SK-N-SH (cell line): ENCODE measurements at regions not wholly inside any gene's neighbourhood (a gene's known extent, or its start where the extent isn't known, plus 50 kb on each side); places are given as distances from the start of the nearest gene placed in this dataset.

Source experiments
- CTCF ChIA-PET: fragments of 300-600, 350-600 bp; formaldehyde crosslinking; extraction: SDS; loops from one replicate; lab custom pipeline; 2021; lab: Yijun Ruan, JAX
- POLR2A ChIA-PET: fragments of 350-600 bp; sonication (Branson Sonifier 250); formaldehyde crosslinking; extraction: SDS; loops from one replicate; lab custom pipeline; 2020; ENCODE audit warnings: antibody characterized with exemption, inconsistent platforms; lab: Yijun Ruan, JAX
- DNase-seq: peaks from one replicate; pipeline ENCODE4 v3.0.0; 2012
- H2AFZ ChIP-seq: fragments of 200-600 bp; sonication (generic); 2 replicates; pipeline ENCODE4 v1.8.1; 2016; ENCODE audit warnings: antibody characterized with exemption, mild to moderate bottlenecking, low read depth
- H3F3A ChIP-seq: fragments of 200-600 bp; sonication (generic); replicated peaks from 2 replicates; pipeline ENCODE3; 2016; ENCODE audit warnings: antibody characterized with exemption, mild to moderate bottlenecking; ENCODE audit not compliant: insufficient read depth
- H3K27ac ChIP-seq, 2 experiments: fragments of 200-500 bp in 1 of 2; fragments of 200-600 bp in 1 of 2; sonication (Bioruptor generic) in 1 of 2; sonication (generic), shearing (Covaris generic) in 1 of 2; 2 replicates each; pipeline versions ENCODE4 v1.5.1 to v1.6.1; 2014 to 2016; ENCODE audit warnings: low read depth in 2 of 2, inconsistent platforms in 1 of 2, low read length in 1 of 2, mild to moderate bottlenecking in 1 of 2, mixed read lengths in 1 of 2
- H3K27me3 ChIP-seq: fragments of 200-600 bp; sonication (generic), shearing (Covaris generic); 2 replicates; pipeline ENCODE4 v1.6.1; 2016; ENCODE audit warnings: mixed run types; ENCODE audit not compliant: insufficient read depth
- H3K36me3 ChIP-seq, 2 experiments: fragments of 200-500 bp in 1 of 2; fragments of 200-600 bp in 1 of 2; sonication (Bioruptor generic) in 1 of 2; sonication (generic) in 1 of 2; replicated peaks in 1 of 2; 2 replicates each; pipeline versions ENCODE3 to v1.5.1; 2014 to 2016; ENCODE audit warnings: low read length in 1 of 2, mild to moderate bottlenecking in 1 of 2; ENCODE audit not compliant: insufficient read depth in 2 of 2, control insufficient read depth in 1 of 2
- H3K4me1 ChIP-seq, 2 experiments: fragments of 200-500 bp in 1 of 2; fragments of 200-600 bp in 1 of 2; sonication (Bioruptor generic) in 1 of 2; sonication (generic), shearing (Covaris generic) in 1 of 2; 2 replicates each; pipeline versions ENCODE4 v1.5.1 to v1.6.1; 2014 to 2016; ENCODE audit warnings: low read depth in 1 of 2, low read length in 1 of 2, mixed run types in 1 of 2; ENCODE audit not compliant: insufficient read depth in 2 of 2, control insufficient read depth in 1 of 2
- H3K4me2 ChIP-seq: fragments of 200-600 bp; sonication (generic), shearing (Covaris generic); 2 replicates; pipeline ENCODE4 v1.6.1; 2017; ENCODE audit warnings: mixed run types
- H3K4me3 ChIP-seq, 2 experiments: fragments of 200-500 bp in 1 of 2; fragments of 200-600 bp in 1 of 2; sonication (Bioruptor generic) in 1 of 2; sonication (generic), shearing (Covaris generic) in 1 of 2; 2 replicates each; pipeline versions ENCODE4 v1.5.1 to v1.8.1; 2014 to 2016; ENCODE audit warnings: low read depth in 2 of 2, inconsistent platforms in 1 of 2, low read length in 1 of 2, mild to moderate bottlenecking in 1 of 2, mixed read lengths in 1 of 2, moderate library complexity in 1 of 2
- H3K79me2 ChIP-seq: fragments of 200-600 bp; sonication (generic); 2 replicates; pipeline ENCODE4 v1.8.1; 2017; ENCODE audit warnings: mild to moderate bottlenecking; ENCODE audit not compliant: insufficient read depth
- H3K9ac ChIP-seq: fragments of 200-600 bp; sonication (generic); 2 replicates; pipeline ENCODE4 v1.6.1; 2017; ENCODE audit warnings: mixed run types
- H3K9me2 ChIP-seq: fragments of 200-600 bp; sonication (generic); 2 replicates; pipeline ENCODE4 v1.6.1; 2017; ENCODE audit warnings: mixed run types
- H3K9me3 ChIP-seq: fragments of 200-600 bp; sonication (generic); 2 replicates; pipeline ENCODE4 v1.6.1; 2017; ENCODE audit warnings: mixed run types, mild to moderate bottlenecking, moderate library complexity
- H4K20me1 ChIP-seq: fragments of 200-600 bp; sonication (generic); 2 replicates; pipeline ENCODE4 v1.6.1; 2017; ENCODE audit warnings: mild to moderate bottlenecking, mixed run types; ENCODE audit not compliant: insufficient read depth
- EP300 ChIP-seq, 2 experiments: IDR thresholded peaks; 2 replicates each; pipeline versions ENCODE4 v1.4.0 to v1.6.1; 2012; ENCODE audit warnings: borderline replicate concordance in 1 of 2, low read depth in 1 of 2, low read length in 1 of 2
- MEF2A ChIP-seq: IDR thresholded peaks from 2 replicates; pipeline ENCODE4 v1.4.0; 2012; ENCODE audit warnings: low read depth, borderline replicate concordance
- NRF1 ChIP-seq: IDR thresholded peaks from 2 replicates; pipeline ENCODE4 v1.6.1; 2012; ENCODE audit warnings: low read depth, mild to moderate bottlenecking, low read length
- PBX3 ChIP-seq: IDR thresholded peaks from 2 replicates; pipeline ENCODE4; 2012
- SIN3A ChIP-seq: IDR thresholded peaks from 2 replicates; pipeline ENCODE4 v1.6.1; 2012; ENCODE audit warnings: low read depth, mild to moderate bottlenecking, low read length, moderate library complexity, borderline replicate concordance
- USF1 ChIP-seq: IDR thresholded peaks from 2 replicates; pipeline ENCODE4 v1.4.0; 2012; ENCODE audit warnings: low read depth, borderline replicate concordance
- YY1 ChIP-seq: IDR thresholded peaks from 2 replicates; pipeline ENCODE4 v1.4.0; 2012; ENCODE audit warnings: low read depth, mild to moderate bottlenecking
- WGBS: methylation state at CpG from one replicate; pipeline ENCODE4 v1.1.6; 2017; ENCODE audit warnings: low lambda C conversion rate; 5-methylcytosine and 5-hydroxymethylcytosine counted together
- TF ChIP-seq, protein P1 (sequence below): IDR thresholded peaks from 2 replicates; pipeline ENCODE4 v1.6.1; 2012; ENCODE audit warnings: mild to moderate bottlenecking, low read depth, low read length, moderate library complexity
- TF ChIP-seq, protein P2 (sequence below): fragments of 150-350 bp; IDR thresholded peaks from 2 replicates; pipeline ENCODE4 v1.6.1; 2017; ENCODE audit warnings: antibody characterized with exemption, low read length, low read depth, borderline replicate concordance

DNA sequence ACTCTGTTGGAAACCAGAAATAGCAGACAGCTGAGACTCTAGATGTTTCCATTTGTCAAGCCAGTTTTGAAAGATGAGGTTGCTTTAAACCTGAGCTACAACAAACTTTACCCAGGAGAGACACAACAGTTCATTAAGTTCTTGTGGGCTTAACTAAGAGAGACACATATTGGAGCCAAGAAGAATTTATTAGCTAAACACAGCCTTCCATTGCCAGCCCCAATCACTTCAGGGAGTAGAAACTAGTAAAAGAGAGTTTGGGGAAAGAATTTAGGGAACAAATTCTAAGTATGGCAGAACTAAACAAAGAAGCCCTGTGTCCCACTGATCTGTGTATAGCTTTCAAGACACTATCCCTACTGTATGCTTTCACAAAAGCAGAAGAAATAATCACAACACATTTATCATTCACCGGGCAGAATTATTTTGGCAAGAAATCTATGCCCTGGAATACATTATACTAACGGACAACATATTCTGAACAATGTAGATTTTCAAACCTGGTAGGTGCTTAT is 87.3 kb upstream of the KAZN start (continued):
- TF ChIP-seq, protein P1, sequence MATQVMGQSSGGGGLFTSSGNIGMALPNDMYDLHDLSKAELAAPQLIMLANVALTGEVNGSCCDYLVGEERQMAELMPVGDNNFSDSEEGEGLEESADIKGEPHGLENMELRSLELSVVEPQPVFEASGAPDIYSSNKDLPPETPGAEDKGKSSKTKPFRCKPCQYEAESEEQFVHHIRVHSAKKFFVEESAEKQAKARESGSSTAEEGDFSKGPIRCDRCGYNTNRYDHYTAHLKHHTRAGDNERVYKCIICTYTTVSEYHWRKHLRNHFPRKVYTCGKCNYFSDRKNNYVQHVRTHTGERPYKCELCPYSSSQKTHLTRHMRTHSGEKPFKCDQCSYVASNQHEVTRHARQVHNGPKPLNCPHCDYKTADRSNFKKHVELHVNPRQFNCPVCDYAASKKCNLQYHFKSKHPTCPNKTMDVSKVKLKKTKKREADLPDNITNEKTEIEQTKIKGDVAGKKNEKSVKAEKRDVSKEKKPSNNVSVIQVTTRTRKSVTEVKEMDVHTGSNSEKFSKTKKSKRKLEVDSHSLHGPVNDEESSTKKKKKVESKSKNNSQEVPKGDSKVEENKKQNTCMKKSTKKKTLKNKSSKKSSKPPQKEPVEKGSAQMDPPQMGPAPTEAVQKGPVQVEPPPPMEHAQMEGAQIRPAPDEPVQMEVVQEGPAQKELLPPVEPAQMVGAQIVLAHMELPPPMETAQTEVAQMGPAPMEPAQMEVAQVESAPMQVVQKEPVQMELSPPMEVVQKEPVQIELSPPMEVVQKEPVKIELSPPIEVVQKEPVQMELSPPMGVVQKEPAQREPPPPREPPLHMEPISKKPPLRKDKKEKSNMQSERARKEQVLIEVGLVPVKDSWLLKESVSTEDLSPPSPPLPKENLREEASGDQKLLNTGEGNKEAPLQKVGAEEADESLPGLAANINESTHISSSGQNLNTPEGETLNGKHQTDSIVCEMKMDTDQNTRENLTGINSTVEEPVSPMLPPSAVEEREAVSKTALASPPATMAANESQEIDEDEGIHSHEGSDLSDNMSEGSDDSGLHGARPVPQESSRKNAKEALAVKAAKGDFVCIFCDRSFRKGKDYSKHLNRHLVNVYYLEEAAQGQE: no peak
- no peak for TF ChIP-seq PBX3
- TF ChIP-seq, protein P2, sequence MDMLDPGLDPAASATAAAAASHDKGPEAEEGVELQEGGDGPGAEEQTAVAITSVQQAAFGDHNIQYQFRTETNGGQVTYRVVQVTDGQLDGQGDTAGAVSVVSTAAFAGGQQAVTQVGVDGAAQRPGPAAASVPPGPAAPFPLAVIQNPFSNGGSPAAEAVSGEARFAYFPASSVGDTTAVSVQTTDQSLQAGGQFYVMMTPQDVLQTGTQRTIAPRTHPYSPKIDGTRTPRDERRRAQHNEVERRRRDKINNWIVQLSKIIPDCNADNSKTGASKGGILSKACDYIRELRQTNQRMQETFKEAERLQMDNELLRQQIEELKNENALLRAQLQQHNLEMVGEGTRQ: no peak

GRCh38 chr1:14511796-14512585 is 86.5 kb upstream of the KAZN start:
- no peaks in the 10 kb centered on the region for H4K20me1 ChIP-seq
- H3K9me2 ChIP-seq: no peaks in the 10 kb centered on the region
- no peaks in the 10 kb centered on the region for H3K36me3 ChIP-seq
- no peaks in the 10 kb centered on the region for H3K79me2 ChIP-seq
- DNase-seq: no peak
- H3K27me3 ChIP-seq: no peaks in the 10 kb centered on the region
- no peak overlapping the region for H2AFZ ChIP-seq
- TF ChIP-seq SIN3A: no peak
- TF ChIP-seq NRF1: no peak
- no peak for TF ChIP-seq MEF2A
- TF ChIP-seq USF1: no peak
- TF ChIP-seq YY1: no peak
- TF ChIP-seq EP300 (IDR thresholded peaks at IDR 0.05; ENCODE audit: borderline replicate concordance in 1 of 2, low read depth in 1 of 2, low read length in 1 of 2): no peak
- TF ChIP-seq, all 33 proteins: peak for 0
- no peaks in the 10 kb centered on the region for H3K9me3 ChIP-seq
- H3K9ac ChIP-seq: no peak overlapping the region
- POLR2A ChIA-PET: no interaction called here
- CTCF ChIA-PET: interaction anchor here (1.5 kb wide), 1 partner anchor 10 kb away, joined by 3 read pairs; no protein-coding TSS in a partner anchor
- no peak overlapping the region for H3K4me3 ChIP-seq
- H3K27ac ChIP-seq: no peak overlapping the region
- no peaks in the 10 kb centered on the region for H3F3A ChIP-seq
- 34% methylated on average over 10 of the region's 14 CpGs for WGBS
- no peaks in the 10 kb centered on the region for H3K4me1 ChIP-seq
- H3K4me2 ChIP-seq: no peak overlapping the region
